Thoracic aorta (tissue), 2 donors: ENCODE measurements at regions not wholly inside any gene's neighbourhood (a gene's known extent, or its start where the extent isn't known, plus 50 kb on each side); places are given as distances from the start of the nearest gene placed in this dataset.
"Not testable (repeated sequence)": the region's sequence is repeated elsewhere in the genome, so short reads cannot be mapped to it uniquely, and the experiment has no call there.

Source experiments
- ATAC-seq: fragments of 150-250 bp; one replicate; pipeline ENCODE4 v1.8.0; 2017; ENCODE audit warnings: low read depth; ENCODE audit not compliant: insufficient number of reproducible peaks, low FRiP score
- DNase-seq: peaks from one replicate; pipeline ENCODE4 v3.0.0-alpha.2; 2020; ENCODE audit warnings: low spot score
- H3K27ac ChIP-seq, 2 donors: fragments of 200-600 bp; sonication (generic); 1 replicate in 1 of 2; 2 replicates in 1 of 2; pipeline ENCODE4 v1.5.1; 2016; ENCODE audit warnings: mild to moderate bottlenecking in 2 of 2, moderate library complexity in 2 of 2
- H3K27me3 ChIP-seq: fragments of 200-600 bp; sonication (generic); replicated peaks from 2 replicates; pipeline ENCODE4 v1.6.0; 2016; ENCODE audit warnings: mild to moderate bottlenecking; ENCODE audit not compliant: insufficient read depth
- H3K36me3 ChIP-seq: fragments of 200-600 bp; sonication (generic); one replicate; pipeline ENCODE4 v1.5.1; 2016
- H3K4me1 ChIP-seq, 2 donors: fragments of 200-600 bp; sonication (generic); 1 replicate in 1 of 2; 2 replicates in 1 of 2; pipeline versions ENCODE4 v1.5.1 to v1.6.0; 2016; ENCODE audit warnings: low read depth in 2 of 2, mild to moderate bottlenecking in 1 of 2; ENCODE audit not compliant: control insufficient read depth in 1 of 2
- H3K4me3 ChIP-seq: fragments of 200-600 bp; sonication (generic); 2 replicates; pipeline ENCODE4 v1.5.1; 2016; ENCODE audit warnings: mild to moderate bottlenecking
- H3K9me3 ChIP-seq: fragments of 200-600 bp; sonication (generic); 2 replicates; pipeline ENCODE4 v1.5.1; 2016
- CTCF ChIP-seq: fragments of 200-600 bp; sonication (generic); IDR thresholded peaks from one replicate; pipeline ENCODE4 v1.5.1; 2019; ENCODE audit warnings: antibody characterized with exemption

- DNase-seq: no peak
- Histone ChIP-seq H3K4me3 (no peak overlapping the region), H3K27me3 (no peaks in the 10 kb centered on the region), H3K27ac (no peak overlapping the region), H3K9me3 (no peaks in the 10 kb centered on the region), H3K4me1 (no peaks in the 10 kb centered on the region), H3K36me3 (no peaks in the 10 kb centered on the region)
- ATAC-seq: no peak
- no peak for TF ChIP-seq CTCF
Observed at GRCh38 chr9:28976250-28976649, 1403.0 kb upstream of the C9orf72 start.

- Histone ChIP-seq H3K27ac (no peak overlapping the region), H3K4me1 (no peaks in the 10 kb centered on the region), H3K27me3 (no peaks in the 10 kb centered on the region), H3K4me3 (no peak overlapping the region), H3K36me3 (no peaks in the 10 kb centered on the region), H3K9me3 (no peaks in the 10 kb centered on the region)
- TF ChIP-seq CTCF: no peak
- no peak for ATAC-seq
- DNase-seq: no peak
Observed at GRCh38 chr9:28976684-28977083, 1403.4 kb upstream of the C9orf72 start.

- no peak overlapping the region for H3K27ac ChIP-seq
- no peak for DNase-seq
- H3K4me3 ChIP-seq: no peak overlapping the region
- no peaks in the 10 kb centered on the region for H3K4me1 ChIP-seq
- H3K9me3 ChIP-seq: no peaks in the 10 kb centered on the region
- ATAC-seq: no peak
- no peaks in the 10 kb centered on the region for H3K27me3 ChIP-seq
- no peak for TF ChIP-seq CTCF
- H3K36me3 ChIP-seq: no peaks in the 10 kb centered on the region
Observed at GRCh38 chr9:28981129-28981528, 1407.8 kb upstream of the C9orf72 start.

GRCh38 chr9:28981711-28982110, 1408.4 kb upstream of the C9orf72 start:
- Histone ChIP-seq H3K36me3 (no peaks in the 10 kb centered on the region), H3K4me1 (no peaks in the 10 kb centered on the region), H3K9me3 (no peaks in the 10 kb centered on the region), H3K4me3 (no peak overlapping the region), H3K27ac (no peak overlapping the region), H3K27me3 (no peaks in the 10 kb centered on the region)
- DNase-seq (no peak), ATAC-seq (no peak)
- no peak for TF ChIP-seq CTCF

- no peak overlapping the region for H3K27ac ChIP-seq
- H3K4me3 ChIP-seq: no peak overlapping the region
- H3K4me1 ChIP-seq: no peaks in the 10 kb centered on the region
- H3K27me3 ChIP-seq: no peaks in the 10 kb centered on the region
- DNase-seq (no peak), ATAC-seq (no peak)
- no peak for TF ChIP-seq CTCF
- no peaks in the 10 kb centered on the region for H3K9me3 ChIP-seq
- no peaks in the 10 kb centered on the region for H3K36me3 ChIP-seq
Observed at GRCh38 chr9:28984016-28984415, 1410.7 kb upstream of the C9orf72 start.

GRCh38 chr9:28990009-28990408, 1416.7 kb upstream of the C9orf72 start:
- not testable (repeated sequence) for H3K27ac ChIP-seq, ATAC-seq, H3K4me1 ChIP-seq, H3K36me3 ChIP-seq, H3K9me3 ChIP-seq, DNase-seq, H3K27me3 ChIP-seq, H3K4me3 ChIP-seq
